ENCODE measurements at regions not wholly inside any gene's neighbourhood (a gene's known extent, or its start where the extent isn't known, plus 50 kb on each side); places are given as distances from the start of the nearest gene placed in this dataset.

GRCh38 chr3:8094415-8094814 is 407.2 kb upstream of the LMCD1 start:
- FAIRE-seq = no peak

DNA sequence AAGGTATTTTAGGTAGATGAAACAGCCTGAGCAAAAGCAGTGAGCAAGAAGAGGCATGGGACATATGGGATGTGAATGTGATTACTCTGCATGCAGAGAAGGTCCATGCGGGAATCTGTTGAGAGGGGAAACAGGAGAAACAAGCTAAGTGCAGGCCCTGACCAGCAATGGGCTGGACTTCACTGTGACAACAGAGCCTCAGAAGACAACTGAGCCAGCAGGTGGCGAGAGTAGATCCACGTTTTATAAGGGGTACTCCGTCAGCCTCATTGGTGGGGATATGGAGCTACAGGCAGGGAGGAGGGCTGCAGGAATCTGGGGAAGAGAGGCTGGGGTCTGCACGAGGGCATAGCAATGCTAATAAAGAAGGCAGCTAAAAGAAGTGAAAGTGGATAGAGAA is 405.9 kb upstream of the LMCD1 start:
- no peak for FAIRE-seq
- no peak for DNase-seq (ENCODE audit: insufficient read length)
- TF ChIP-seq POLR2A (IDR thresholded peaks at IDR 0.05; ENCODE audit: low read depth, low read length) = no peak
- TF ChIP-seq POLR2AphosphoS5 (IDR thresholded peaks at IDR 0.05; ENCODE audit: low read depth, low read length) = no peak
- no peak for TF ChIP-seq TAF1 (IDR thresholded peaks at IDR 0.05; ENCODE audit: borderline replicate concordance, low read depth, low read length)

More at GRCh38 chr3:8094415-8094814, 407.2 kb upstream of the LMCD1 start:
- DNase-seq (ENCODE audit: insufficient read length) = no peak
- no peak for TF ChIP-seq TAF1 (IDR thresholded peaks at IDR 0.05; ENCODE audit: borderline replicate concordance, low read depth, low read length)
- TF ChIP-seq POLR2AphosphoS5 (IDR thresholded peaks at IDR 0.05; ENCODE audit: low read depth, low read length) = no peak
- no peak for TF ChIP-seq POLR2A (IDR thresholded peaks at IDR 0.05; ENCODE audit: low read depth, low read length)

DNA sequence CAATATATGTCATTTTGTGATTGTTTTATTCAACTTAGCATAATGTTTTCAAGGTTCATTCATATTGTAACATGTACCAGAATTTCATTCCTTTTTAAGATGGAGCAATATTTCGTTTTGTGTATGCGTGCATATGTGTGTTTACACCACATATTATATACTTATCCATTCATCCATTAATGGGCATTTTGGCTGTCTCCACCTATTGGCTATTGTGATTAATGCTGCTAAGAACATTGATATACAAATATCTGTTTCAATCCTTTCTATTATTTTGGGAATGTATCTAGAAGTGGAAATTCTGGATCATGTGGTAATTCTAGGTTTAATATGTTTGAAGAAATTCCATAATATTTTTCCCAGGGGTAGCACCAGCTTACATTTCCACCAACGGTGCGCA is 403.9 kb upstream of the LMCD1 start:
- FAIRE-seq = no peak
- TF ChIP-seq POLR2A (IDR thresholded peaks at IDR 0.05; ENCODE audit: low read depth, low read length) (no peak), TAF1 (IDR thresholded peaks at IDR 0.05; ENCODE audit: borderline replicate concordance, low read depth, low read length) (no peak), POLR2AphosphoS5 (IDR thresholded peaks at IDR 0.05; ENCODE audit: low read depth, low read length) (no peak)
- no peak for DNase-seq (ENCODE audit: insufficient read length)

GRCh38 chr3:8103954-8104353 is 397.7 kb upstream of the LMCD1 start:
- TF ChIP-seq POLR2A (IDR thresholded peaks at IDR 0.05; ENCODE audit: low read depth, low read length) = no peak
- no peak for TF ChIP-seq POLR2AphosphoS5 (IDR thresholded peaks at IDR 0.05; ENCODE audit: low read depth, low read length)
- no peak for TF ChIP-seq TAF1 (IDR thresholded peaks at IDR 0.05; ENCODE audit: borderline replicate concordance, low read depth, low read length)
- peak; percentile 27 for FAIRE-seq
- no peak for DNase-seq (ENCODE audit: insufficient read length)

GRCh38 chr3:8106921-8107320 is 394.7 kb upstream of the LMCD1 start:
- FAIRE-seq (no peak), DNase-seq (ENCODE audit: insufficient read length) (no peak)
- TF ChIP-seq TAF1 (IDR thresholded peaks at IDR 0.05; ENCODE audit: borderline replicate concordance, low read depth, low read length) = no peak
- TF ChIP-seq POLR2A (IDR thresholded peaks at IDR 0.05; ENCODE audit: low read depth, low read length) = no peak
- TF ChIP-seq POLR2AphosphoS5 (IDR thresholded peaks at IDR 0.05; ENCODE audit: low read depth, low read length) = no peak

DNA sequence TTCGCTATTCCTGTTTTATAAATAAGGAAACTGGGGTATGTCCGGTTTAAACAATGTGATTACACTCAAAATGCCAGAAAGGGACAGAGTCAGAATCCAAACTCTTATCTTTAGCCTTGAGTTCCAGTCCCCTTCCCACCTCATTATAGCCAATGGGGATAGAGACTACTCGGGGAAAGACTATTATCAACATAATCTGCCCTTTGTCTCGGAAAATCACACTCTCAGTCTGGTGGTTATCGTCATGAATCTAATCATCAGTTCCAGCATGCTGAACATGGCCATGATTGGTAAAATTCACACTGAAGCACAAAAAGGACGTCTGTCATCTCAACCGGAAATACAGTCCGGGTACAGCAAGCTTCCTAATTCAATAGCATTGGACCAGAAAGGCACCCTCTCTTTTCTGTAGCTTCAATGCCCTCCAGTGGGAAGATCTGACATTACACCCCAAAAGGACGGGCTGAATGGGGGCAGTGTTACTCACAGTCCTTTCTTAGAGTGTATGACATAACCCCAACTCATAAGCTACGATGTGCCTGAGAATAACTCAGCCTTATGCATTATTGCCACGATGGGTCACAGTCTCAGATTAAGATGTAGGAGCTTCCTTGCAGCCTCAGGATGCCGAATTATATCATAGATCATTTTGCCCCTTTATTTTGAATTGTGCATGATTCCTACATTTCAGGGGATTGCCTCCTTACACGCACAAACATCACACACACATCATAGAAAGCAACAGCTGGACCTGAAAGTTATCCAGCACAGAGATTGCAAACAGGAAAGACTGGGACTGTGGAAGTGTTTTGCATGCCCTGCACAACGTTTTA is 390.4 kb upstream of the LMCD1 start:
- peak; percentile 68 for FAIRE-seq

DNA sequence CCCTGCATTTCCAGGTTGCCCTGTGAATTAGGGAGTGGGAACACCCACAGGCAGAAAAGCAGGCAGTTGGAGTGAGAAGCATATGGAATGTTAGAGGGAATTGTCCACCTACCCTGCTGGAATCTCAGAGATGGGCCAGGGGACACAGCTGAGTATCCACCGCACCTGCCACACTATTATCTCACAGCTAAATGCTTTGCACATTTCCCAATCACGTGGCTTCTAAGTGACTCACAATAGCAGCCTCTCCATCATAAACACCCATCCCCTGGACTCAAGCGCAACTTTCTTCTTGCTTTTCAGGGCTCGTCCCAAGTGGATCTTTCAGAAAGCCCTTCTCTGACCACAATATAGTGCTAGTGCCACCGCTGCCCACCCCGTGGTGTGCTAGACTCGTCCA is 389.0 kb upstream of the LMCD1 start:
- no peak for DNase-seq (ENCODE audit: insufficient read length)
- TF ChIP-seq POLR2A (IDR thresholded peaks at IDR 0.05; ENCODE audit: low read depth, low read length) (no peak), TAF1 (IDR thresholded peaks at IDR 0.05; ENCODE audit: borderline replicate concordance, low read depth, low read length) (no peak), POLR2AphosphoS5 (IDR thresholded peaks at IDR 0.05; ENCODE audit: low read depth, low read length) (no peak)
- FAIRE-seq = no peak

More for the DNA sequence above, 390.4 kb upstream of the LMCD1 start:
- TF ChIP-seq TAF1 (IDR thresholded peaks at IDR 0.05; ENCODE audit: borderline replicate concordance, low read depth, low read length) (no peak), POLR2AphosphoS5 (IDR thresholded peaks at IDR 0.05; ENCODE audit: low read depth, low read length) (no peak), POLR2A (IDR thresholded peaks at IDR 0.05; ENCODE audit: low read depth, low read length) (no peak)
- peak; percentile 2 for DNase-seq (ENCODE audit: insufficient read length)

DNA sequence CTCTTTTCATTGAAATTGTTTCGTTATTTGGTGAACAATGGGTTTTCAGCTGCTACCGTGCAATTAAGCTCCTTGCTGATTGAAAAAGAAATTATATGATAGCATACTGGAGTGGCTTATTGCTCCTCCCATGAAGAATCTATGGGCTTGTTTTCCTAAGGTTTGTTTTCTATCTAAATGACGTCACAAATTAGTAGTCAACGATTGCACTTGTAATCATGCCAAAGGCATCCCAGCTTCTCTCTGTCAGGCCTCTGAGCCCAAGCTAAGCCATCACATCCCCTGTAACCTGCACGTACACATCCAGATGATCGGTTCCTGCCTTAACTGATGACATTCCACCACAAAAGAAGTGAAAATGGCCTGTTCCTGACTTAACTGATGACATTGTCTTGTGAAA is 388.0 kb upstream of the LMCD1 start:
- DNase-seq (ENCODE audit: insufficient read length) (no peak), FAIRE-seq (no peak)
- TF ChIP-seq POLR2A (IDR thresholded peaks at IDR 0.05; ENCODE audit: low read depth, low read length) (no peak), TAF1 (IDR thresholded peaks at IDR 0.05; ENCODE audit: borderline replicate concordance, low read depth, low read length) (no peak), POLR2AphosphoS5 (IDR thresholded peaks at IDR 0.05; ENCODE audit: low read depth, low read length) (no peak)

- DNase-seq (ENCODE audit: insufficient read length) = no peak
- no peak for TF ChIP-seq TAF1 (IDR thresholded peaks at IDR 0.05; ENCODE audit: borderline replicate concordance, low read depth, low read length)
- no peak for FAIRE-seq
These were observed 372.9 kb upstream of the LMCD1 start for GRCh38 chr3:8128686-8129085.

GRCh38 chr3:8136553-8136952 is 365.1 kb upstream of the LMCD1 start:
- TF ChIP-seq POLR2A (IDR thresholded peaks at IDR 0.05; ENCODE audit: low read depth, low read length) (no peak), TAF1 (IDR thresholded peaks at IDR 0.05; ENCODE audit: borderline replicate concordance, low read depth, low read length) (no peak)
- DNase-seq (ENCODE audit: insufficient read length) (no peak), FAIRE-seq (no peak)

DNA sequence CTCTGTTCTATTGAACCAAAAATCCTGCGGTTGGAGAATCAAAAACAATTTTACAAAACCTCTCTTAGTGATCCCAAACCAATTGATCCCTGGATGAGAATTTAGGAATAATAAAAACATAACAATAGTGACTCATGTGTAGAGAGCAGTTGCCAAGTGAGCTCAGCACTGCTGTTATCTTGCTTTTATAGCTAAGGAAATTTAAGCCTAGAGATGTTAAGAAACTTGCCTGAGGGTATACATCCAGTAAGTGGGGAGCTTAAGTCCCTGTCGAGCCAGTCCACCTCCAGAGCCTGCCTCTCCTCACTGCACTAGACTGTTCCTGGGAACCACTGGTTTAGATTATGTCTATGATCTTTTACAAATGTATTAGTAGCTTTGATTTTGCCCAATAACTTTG is 358.4 kb upstream of the LMCD1 start:
- no peak for FAIRE-seq

DNA sequence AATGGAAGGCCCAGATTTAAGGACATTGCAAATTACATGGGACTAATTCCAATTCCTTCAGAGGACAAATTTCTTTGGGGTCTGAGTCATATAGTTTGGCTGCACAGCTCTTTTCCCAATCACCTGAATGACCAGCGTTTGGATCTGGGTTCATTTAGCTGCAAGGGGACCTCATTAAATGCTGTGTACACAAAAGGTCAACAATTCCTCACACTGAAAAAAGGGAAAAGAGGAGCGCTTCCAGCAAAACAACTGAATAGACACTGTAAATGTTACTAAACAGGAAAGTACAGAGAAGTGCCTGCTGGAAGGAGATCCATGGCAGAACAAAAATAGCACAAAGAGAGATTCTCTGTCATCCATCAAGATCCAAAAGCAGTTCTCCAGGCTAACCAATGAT is 356.0 kb upstream of the LMCD1 start:
- DNase-seq (ENCODE audit: insufficient read length) = no peak
- TF ChIP-seq POLR2A (IDR thresholded peaks at IDR 0.05; ENCODE audit: low read depth, low read length) (no peak), TAF1 (IDR thresholded peaks at IDR 0.05; ENCODE audit: borderline replicate concordance, low read depth, low read length) (no peak), POLR2AphosphoS5 (IDR thresholded peaks at IDR 0.05; ENCODE audit: low read depth, low read length) (no peak)
- no peak for FAIRE-seq

More for the DNA sequence above, 358.4 kb upstream of the LMCD1 start:
- no peak for TF ChIP-seq POLR2AphosphoS5 (IDR thresholded peaks at IDR 0.05; ENCODE audit: low read depth, low read length)
- no peak for TF ChIP-seq TAF1 (IDR thresholded peaks at IDR 0.05; ENCODE audit: borderline replicate concordance, low read depth, low read length)
- TF ChIP-seq POLR2A (IDR thresholded peaks at IDR 0.05; ENCODE audit: low read depth, low read length) = no peak
- DNase-seq (ENCODE audit: insufficient read length) = no peak
